ENCODE measurements at regions not wholly inside any gene's neighbourhood (a gene's known extent, or its start where the extent isn't known, plus 50 kb on each side); places are given as distances from the start of the nearest gene placed in this dataset.

GRCh38 chr7:81114633-81115032 lies 195.8 kb upstream of the SEMA3C start:
- no peak for TF ChIP-seq POLR2A (IDR thresholded peaks at IDR 0.05)
- TF ChIP-seq, protein P1, sequence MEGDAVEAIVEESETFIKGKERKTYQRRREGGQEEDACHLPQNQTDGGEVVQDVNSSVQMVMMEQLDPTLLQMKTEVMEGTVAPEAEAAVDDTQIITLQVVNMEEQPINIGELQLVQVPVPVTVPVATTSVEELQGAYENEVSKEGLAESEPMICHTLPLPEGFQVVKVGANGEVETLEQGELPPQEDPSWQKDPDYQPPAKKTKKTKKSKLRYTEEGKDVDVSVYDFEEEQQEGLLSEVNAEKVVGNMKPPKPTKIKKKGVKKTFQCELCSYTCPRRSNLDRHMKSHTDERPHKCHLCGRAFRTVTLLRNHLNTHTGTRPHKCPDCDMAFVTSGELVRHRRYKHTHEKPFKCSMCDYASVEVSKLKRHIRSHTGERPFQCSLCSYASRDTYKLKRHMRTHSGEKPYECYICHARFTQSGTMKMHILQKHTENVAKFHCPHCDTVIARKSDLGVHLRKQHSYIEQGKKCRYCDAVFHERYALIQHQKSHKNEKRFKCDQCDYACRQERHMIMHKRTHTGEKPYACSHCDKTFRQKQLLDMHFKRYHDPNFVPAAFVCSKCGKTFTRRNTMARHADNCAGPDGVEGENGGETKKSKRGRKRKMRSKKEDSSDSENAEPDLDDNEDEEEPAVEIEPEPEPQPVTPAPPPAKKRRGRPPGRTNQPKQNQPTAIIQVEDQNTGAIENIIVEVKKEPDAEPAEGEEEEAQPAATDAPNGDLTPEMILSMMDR (IDR thresholded peaks at IDR 0.05), result no peak

Measured in suprapubic skin (tissue), 3 donors.